ENCODE measurements at regions not wholly inside any gene's neighbourhood (a gene's known extent, or its start where the extent isn't known, plus 50 kb on each side); places are given as distances from the start of the nearest gene placed in this dataset.

- no peak for TF ChIP-seq CTCF (IDR thresholded peaks at IDR 0.05)
- no peak for TF ChIP-seq POLR2A (IDR thresholded peaks at IDR 0.05)
These were observed 61.4 kb upstream of the STEAP1B start for GRCh38 chr7:22561321-22561811.
